ENCODE measurements at regions not wholly inside any gene's neighbourhood (a gene's known extent, or its start where the extent isn't known, plus 50 kb on each side); places are given as distances from the start of the nearest gene placed in this dataset.
"Not testable (repeated sequence)": the region's sequence is repeated elsewhere in the genome, so short reads cannot be mapped to it uniquely, and the experiment has no call there.

DNA sequence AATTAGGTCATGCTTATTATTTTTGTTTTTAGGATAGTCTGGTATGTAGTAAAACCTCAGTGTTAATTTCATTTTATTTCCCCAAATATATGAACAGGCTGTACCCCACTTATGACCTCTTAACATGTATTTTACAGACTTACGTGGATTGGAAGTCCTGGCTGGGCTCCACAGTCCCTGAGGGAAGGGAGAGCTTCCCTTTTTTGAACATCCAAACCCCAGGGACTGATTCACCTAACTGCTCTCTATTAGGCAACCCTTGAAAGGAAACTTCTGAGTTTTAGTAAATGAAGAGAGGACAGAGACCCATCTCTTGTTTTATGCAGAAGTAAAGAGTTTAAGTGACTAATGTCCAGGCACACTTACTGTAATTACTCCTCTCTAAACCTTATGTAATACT is 233.1 kb upstream of the SPRY1 start:
- H3K27ac Mint-ChIP-seq: no peak overlapping the region
- no peak overlapping the region for H3K4me3 Mint-ChIP-seq
- H3K9me3 Mint-ChIP-seq: no peaks in the 10 kb centered on the region
- DNase-seq (ENCODE audit: low spot score): no peak
- H3K4me1 Mint-ChIP-seq (ENCODE audit: low read depth): no peaks in the 10 kb centered on the region
- H3K36me3 Mint-ChIP-seq (ENCODE audit: low read depth): no peaks in the 10 kb centered on the region
- H3K27me3 Mint-ChIP-seq (ENCODE audit: low read depth): no peaks in the 10 kb centered on the region

DNA sequence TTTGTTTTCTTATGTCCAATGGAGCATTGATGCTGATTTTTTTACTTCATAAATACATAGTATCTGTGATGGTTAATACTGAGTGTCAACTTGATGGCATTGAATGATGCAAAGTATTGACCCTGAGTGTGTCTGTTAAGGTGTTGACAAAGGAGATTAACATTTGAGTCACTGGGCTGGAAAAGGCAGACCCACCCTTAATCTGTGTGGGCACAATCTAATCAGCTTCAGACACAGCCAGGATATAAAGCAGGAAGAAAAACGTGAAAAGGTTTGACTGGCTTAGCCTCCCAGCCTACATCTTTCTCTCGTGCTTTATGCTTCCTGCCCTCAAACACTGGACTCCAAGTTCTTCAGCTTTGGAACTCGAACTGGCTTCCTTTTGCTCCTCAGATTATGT is 230.6 kb upstream of the SPRY1 start:
- no peaks in the 10 kb centered on the region for H3K9me3 Mint-ChIP-seq
- peaks cover 2% of the 10 kb centered on the region for H3K4me1 Mint-ChIP-seq (ENCODE audit: low read depth)
- no peaks in the 10 kb centered on the region for H3K36me3 Mint-ChIP-seq (ENCODE audit: low read depth)
- no peak for DNase-seq (ENCODE audit: low spot score)
- H3K27me3 Mint-ChIP-seq (ENCODE audit: low read depth): no peaks in the 10 kb centered on the region
- H3K4me3 Mint-ChIP-seq: no peak overlapping the region
- no peak overlapping the region for H3K27ac Mint-ChIP-seq

GRCh38 chr4:123167931-123168330 is 228.7 kb upstream of the SPRY1 start:
- no peak overlapping the region for H3K27ac Mint-ChIP-seq
- no peaks in the 10 kb centered on the region for H3K36me3 Mint-ChIP-seq (ENCODE audit: low read depth)
- H3K4me3 Mint-ChIP-seq: no peak overlapping the region
- DNase-seq (ENCODE audit: low spot score): no peak
- no peaks in the 10 kb centered on the region for H3K9me3 Mint-ChIP-seq
- no peaks in the 10 kb centered on the region for H3K27me3 Mint-ChIP-seq (ENCODE audit: low read depth)
- peaks cover 2% of the 10 kb centered on the region for H3K4me1 Mint-ChIP-seq (ENCODE audit: low read depth)

DNA sequence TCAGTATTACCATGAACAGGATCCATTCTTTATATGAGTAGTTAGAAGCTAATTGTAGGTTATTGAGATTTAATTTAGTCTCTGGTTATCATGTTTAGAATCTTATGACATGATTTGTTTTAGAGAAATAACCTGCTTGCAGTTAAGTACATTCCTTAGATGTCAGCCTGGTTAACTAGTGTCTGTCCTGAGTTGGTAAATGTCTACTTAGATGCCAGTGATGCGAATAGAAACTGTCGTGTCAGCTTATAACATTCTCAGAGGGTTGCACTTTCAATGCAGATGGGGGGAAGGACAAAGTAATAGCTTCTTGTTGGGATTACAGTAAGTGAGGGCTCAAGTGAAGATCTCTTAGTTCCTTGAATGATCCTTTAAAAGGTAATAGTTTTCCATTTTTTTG is 227.8 kb upstream of the SPRY1 start:
- Mint-ChIP-seq H3K9me3 (no peaks in the 10 kb centered on the region), H3K27me3 (ENCODE audit: low read depth) (no peaks in the 10 kb centered on the region), H3K27ac (no peak overlapping the region), H3K36me3 (ENCODE audit: low read depth) (no peaks in the 10 kb centered on the region), H3K4me1 (ENCODE audit: low read depth) (peaks cover 2% of the 10 kb centered on the region), H3K4me3 (no peak overlapping the region)
- no peak for DNase-seq (ENCODE audit: low spot score)

DNA sequence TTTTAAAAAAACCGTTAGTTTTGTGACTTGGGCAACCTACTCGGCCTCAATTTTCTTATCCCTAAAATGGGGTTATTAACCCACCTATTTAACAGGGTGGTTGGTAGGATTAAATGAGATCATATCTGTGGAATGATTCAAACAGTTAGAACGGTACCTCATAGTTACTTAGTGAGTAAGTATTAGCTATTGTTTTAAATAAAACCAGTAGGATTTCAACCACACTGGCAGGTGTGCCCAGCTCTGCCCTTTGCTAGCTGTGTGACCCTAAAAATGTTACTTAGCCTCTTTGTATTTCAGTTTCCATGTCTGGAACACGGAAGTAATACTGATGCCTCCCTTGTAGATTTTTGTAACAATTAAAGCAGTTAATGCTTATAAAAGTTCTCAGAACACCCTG is 225.8 kb upstream of the SPRY1 start:
- Mint-ChIP-seq H3K27me3 (ENCODE audit: low read depth) (no peaks in the 10 kb centered on the region), H3K4me1 (ENCODE audit: low read depth) (peaks cover 2% of the 10 kb centered on the region), H3K9me3 (no peaks in the 10 kb centered on the region), H3K36me3 (ENCODE audit: low read depth) (no peaks in the 10 kb centered on the region), H3K27ac (no peak overlapping the region), H3K4me3 (no peak overlapping the region)
- no peak for DNase-seq (ENCODE audit: low spot score)

- H3K27me3 Mint-ChIP-seq (ENCODE audit: low read depth): no peaks in the 10 kb centered on the region
- DNase-seq (ENCODE audit: low spot score): no peak
- no peaks in the 10 kb centered on the region for H3K9me3 Mint-ChIP-seq
- H3K27ac Mint-ChIP-seq: no peak overlapping the region
- H3K36me3 Mint-ChIP-seq (ENCODE audit: low read depth): no peaks in the 10 kb centered on the region
- no peak overlapping the region for H3K4me3 Mint-ChIP-seq
- H3K4me1 Mint-ChIP-seq (ENCODE audit: low read depth): no peaks in the 10 kb centered on the region
Observed at GRCh38 chr4:123176605-123177004, 220.0 kb upstream of the SPRY1 start.

DNA sequence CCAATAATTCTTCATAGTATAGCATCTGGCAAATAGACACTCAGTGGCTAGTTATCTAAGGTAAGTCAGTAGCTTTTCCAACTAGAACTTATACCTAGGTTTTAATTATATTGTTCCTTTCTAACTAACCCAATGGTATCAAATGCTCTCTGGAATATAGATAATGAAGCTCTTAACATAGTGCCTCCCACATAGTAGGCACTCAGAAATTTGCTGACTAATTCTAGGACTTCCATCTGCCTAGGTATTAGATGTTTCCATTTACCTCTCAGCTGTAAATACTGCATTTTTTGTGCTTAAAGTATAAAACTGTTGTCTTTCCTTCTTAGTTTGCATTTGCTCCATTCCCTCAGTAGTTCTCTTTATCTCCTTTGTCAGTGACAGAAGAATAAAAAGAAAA is 214.3 kb upstream of the SPRY1 start:
- no peak for DNase-seq (ENCODE audit: low spot score)
- no peak overlapping the region for H3K27ac Mint-ChIP-seq
- no peaks in the 10 kb centered on the region for H3K36me3 Mint-ChIP-seq (ENCODE audit: low read depth)
- no peaks in the 10 kb centered on the region for H3K27me3 Mint-ChIP-seq (ENCODE audit: low read depth)
- H3K4me3 Mint-ChIP-seq: no peak overlapping the region
- no peaks in the 10 kb centered on the region for H3K9me3 Mint-ChIP-seq
- no peaks in the 10 kb centered on the region for H3K4me1 Mint-ChIP-seq (ENCODE audit: low read depth)

DNA sequence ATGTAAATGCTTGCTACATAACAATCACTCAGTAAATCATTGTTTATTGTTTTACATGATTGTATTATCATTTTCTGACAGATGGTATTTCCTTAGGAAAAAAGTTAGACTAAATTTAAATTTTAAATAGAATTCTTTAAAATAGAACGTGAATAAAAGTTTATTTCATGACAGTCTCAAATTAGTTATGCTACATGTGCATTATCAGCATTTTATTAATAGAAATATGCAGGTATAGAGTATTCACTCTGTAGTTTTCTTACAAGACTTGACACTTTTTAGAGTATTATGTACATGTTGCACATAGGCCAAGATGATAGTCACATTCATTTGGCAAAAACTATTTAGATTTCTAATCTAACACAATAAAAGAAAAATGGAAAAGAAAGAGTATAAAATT is 213.3 kb upstream of the SPRY1 start:
- Mint-ChIP-seq H3K9me3 (no peaks in the 10 kb centered on the region), H3K27me3 (ENCODE audit: low read depth) (no peaks in the 10 kb centered on the region), H3K4me3 (no peak overlapping the region), H3K4me1 (ENCODE audit: low read depth) (no peaks in the 10 kb centered on the region), H3K36me3 (ENCODE audit: low read depth) (no peaks in the 10 kb centered on the region), H3K27ac (no peak overlapping the region)
- DNase-seq (ENCODE audit: low spot score): no peak

GRCh38 chr4:123183754-123184153 is 212.8 kb upstream of the SPRY1 start:
- H3K4me1 Mint-ChIP-seq (ENCODE audit: low read depth); H3K9me3 Mint-ChIP-seq; H3K4me3 Mint-ChIP-seq; DNase-seq (ENCODE audit: low spot score); H3K36me3 Mint-ChIP-seq (ENCODE audit: low read depth); H3K27ac Mint-ChIP-seq; H3K27me3 Mint-ChIP-seq (ENCODE audit: low read depth): not testable (repeated sequence)

- H3K36me3 Mint-ChIP-seq (ENCODE audit: low read depth): no peaks in the 10 kb centered on the region
Observed at GRCh38 chr4:123186731-123187130, 209.9 kb upstream of the SPRY1 start.

DNA sequence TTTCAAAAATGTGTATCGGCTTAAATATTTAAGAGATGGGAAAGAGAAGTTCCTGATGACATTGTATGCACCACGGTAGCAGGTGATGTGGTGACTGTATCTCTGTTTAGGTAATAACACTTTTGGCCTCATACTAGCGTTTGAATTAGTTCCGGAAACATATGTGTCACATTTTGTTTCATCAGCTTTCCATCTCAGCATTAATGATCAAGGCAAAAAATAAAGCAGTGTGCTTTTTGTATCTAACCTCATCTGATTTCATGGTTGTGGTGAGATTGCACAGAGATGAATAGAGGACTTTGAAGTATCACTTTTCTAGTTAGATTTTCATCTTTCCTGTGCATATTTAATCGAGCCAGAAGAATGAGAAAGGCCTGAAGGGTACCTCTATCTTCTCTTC is 206.4 kb upstream of the SPRY1 start:
- no peak overlapping the region for H3K27ac Mint-ChIP-seq
- H3K36me3 Mint-ChIP-seq (ENCODE audit: low read depth): no peaks in the 10 kb centered on the region
- H3K4me3 Mint-ChIP-seq: no peak overlapping the region
- DNase-seq (ENCODE audit: low spot score): no peak
- no peaks in the 10 kb centered on the region for H3K27me3 Mint-ChIP-seq (ENCODE audit: low read depth)
- H3K4me1 Mint-ChIP-seq (ENCODE audit: low read depth): peaks cover 4% of the 10 kb centered on the region
- no peaks in the 10 kb centered on the region for H3K9me3 Mint-ChIP-seq

More at GRCh38 chr4:123186731-123187130, 209.9 kb upstream of the SPRY1 start:
- Mint-ChIP-seq H3K4me1 (ENCODE audit: low read depth) (peaks cover 4% of the 10 kb centered on the region), H3K27me3 (ENCODE audit: low read depth) (no peaks in the 10 kb centered on the region), H3K27ac (no peak overlapping the region), H3K9me3 (no peaks in the 10 kb centered on the region), H3K4me3 (no peak overlapping the region)
- no peak for DNase-seq (ENCODE audit: low spot score)

DNA sequence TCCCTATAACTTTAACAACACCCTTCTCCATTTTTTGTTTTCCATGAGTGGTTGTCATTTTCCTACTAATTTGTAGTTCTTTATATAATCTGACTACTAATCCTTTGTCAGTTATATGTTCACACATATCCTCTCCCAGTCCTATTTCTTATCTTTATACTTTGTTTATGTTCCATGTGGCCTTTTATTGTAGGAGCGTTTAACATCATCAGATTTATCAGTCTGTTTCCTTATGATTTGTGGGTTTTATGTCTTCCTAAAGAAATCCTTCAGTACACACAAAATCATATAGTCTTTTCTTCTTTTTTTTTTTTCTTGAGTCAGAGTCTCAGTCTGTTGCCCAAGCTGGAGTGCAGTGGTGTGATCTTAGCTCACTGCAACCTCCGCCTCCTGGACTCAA is 204.9 kb upstream of the SPRY1 start:
- no peaks in the 10 kb centered on the region for H3K9me3 Mint-ChIP-seq
- H3K27ac Mint-ChIP-seq: no peak overlapping the region

DNA sequence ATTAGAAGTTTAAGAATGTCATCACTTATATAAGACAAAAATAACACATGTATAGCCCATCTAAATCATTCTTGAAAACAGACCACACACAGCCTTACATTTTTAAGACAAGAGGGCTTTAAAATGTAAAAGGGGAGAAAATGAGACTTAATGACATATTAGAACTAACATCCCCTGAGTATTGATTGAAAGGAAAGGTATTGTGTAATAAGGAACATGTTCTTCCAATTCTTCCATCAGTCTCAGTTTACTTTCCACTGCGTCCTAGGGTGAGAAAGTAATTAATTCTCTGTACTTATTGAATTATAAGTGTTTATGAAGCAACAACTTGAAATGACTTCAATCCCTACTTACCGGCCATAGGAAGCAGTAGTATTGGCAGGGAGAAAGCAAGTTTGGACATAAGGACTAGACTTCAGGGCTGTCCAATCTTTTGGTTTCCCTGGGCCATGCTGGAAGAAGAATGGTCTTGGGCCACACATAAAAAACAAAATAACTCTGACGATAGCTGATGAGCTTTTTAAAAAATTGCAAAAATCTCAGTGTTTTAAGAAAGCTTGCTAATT is 202.7 kb upstream of the SPRY1 start:
- DNase-seq (ENCODE audit: low spot score): no peak
- H3K36me3 Mint-ChIP-seq (ENCODE audit: low read depth): no peaks in the 10 kb centered on the region
- no peak overlapping the region for H3K4me3 Mint-ChIP-seq
- peaks cover 4% of the 10 kb centered on the region for H3K4me1 Mint-ChIP-seq (ENCODE audit: low read depth)
- no peaks in the 10 kb centered on the region for H3K27me3 Mint-ChIP-seq (ENCODE audit: low read depth)
- H3K27ac Mint-ChIP-seq: no peak overlapping the region
- H3K9me3 Mint-ChIP-seq: no peaks in the 10 kb centered on the region

More for the DNA sequence above, 204.9 kb upstream of the SPRY1 start:
- Mint-ChIP-seq H3K4me1 (ENCODE audit: low read depth) (peaks cover 4% of the 10 kb centered on the region), H3K36me3 (ENCODE audit: low read depth) (no peaks in the 10 kb centered on the region), H3K4me3 (no peak overlapping the region), H3K27me3 (ENCODE audit: low read depth) (no peaks in the 10 kb centered on the region)
- DNase-seq (ENCODE audit: low spot score): no peak

DNA sequence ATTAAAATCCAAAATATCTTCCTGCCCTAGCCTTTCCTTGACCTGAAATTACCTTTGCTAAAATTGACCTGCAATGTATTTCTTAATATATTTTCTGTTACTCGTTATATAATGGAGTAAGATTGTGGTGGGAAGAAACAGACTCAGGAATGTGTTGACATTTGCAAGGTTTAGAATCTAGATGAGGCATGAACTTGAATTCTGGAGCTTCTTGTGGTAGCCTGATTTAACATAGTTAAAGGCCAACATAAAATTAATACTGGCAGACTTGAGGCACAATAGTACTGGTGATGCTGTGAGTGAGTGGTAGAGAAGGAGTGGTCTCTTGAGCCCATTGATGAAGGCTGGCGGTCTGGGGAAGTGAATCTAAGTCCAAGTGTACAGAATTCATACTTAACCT is 197.9 kb upstream of the SPRY1 start:
- H3K27ac Mint-ChIP-seq: no peak overlapping the region
- no peaks in the 10 kb centered on the region for H3K36me3 Mint-ChIP-seq (ENCODE audit: low read depth)
- no peak overlapping the region for H3K4me3 Mint-ChIP-seq
- DNase-seq (ENCODE audit: low spot score): no peak
- no peaks in the 10 kb centered on the region for H3K9me3 Mint-ChIP-seq
- no peaks in the 10 kb centered on the region for H3K27me3 Mint-ChIP-seq (ENCODE audit: low read depth)
- H3K4me1 Mint-ChIP-seq (ENCODE audit: low read depth): no peaks in the 10 kb centered on the region

DNA sequence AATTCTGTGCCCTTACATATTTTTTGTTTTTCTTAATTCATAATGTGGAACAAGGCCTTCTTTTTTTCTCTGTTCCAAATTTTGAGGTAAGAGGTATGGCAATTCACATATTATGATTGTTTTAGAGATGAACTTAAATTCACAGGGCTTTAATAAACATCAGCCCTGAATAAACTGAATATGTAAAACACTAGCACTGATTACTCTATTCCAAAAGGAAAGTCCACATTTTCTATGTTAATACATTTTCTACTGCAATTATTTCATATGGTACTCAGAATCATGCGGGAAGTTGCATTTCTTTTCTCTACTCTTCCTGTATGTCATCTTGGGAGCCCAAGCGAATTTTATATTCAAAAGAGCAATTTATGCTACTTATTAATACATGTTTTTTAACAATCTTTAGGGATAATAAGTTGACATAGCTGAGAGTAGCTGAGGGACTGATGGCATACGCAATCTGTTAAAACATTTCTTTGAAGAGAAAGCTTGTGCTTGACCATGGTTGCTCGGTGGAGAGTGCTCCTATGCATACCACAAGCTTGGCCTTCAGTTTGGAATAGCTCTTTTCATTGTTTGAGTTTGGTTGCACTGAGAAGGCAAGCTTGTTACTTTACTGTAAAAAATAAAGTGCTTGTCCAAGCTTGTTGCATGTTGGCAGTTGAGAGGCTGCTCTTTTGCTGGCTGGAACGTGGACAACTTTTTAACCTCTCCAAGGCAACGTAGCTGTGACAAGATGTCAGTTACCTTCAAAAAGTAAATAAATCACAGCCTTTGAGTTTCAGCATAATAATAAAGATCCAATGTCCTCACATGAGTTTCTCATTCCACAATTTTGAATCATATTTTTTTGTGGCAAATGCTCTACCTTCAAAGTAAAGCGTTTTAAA is 196.3 kb upstream of the SPRY1 start:
- Mint-ChIP-seq H3K27me3 (ENCODE audit: low read depth) (no peaks in the 10 kb centered on the region), H3K36me3 (ENCODE audit: low read depth) (no peaks in the 10 kb centered on the region), H3K4me1 (ENCODE audit: low read depth) (no peaks in the 10 kb centered on the region), H3K9me3 (no peaks in the 10 kb centered on the region), H3K27ac (no peak overlapping the region), H3K4me3 (no peak overlapping the region)
- DNase-seq (ENCODE audit: low spot score): no peak
